SK-N-SH treated with all-trans-retinoic acid at 6 μM for 48 hours (cell line): ENCODE measurements at regions not wholly inside any gene's neighbourhood (a gene's known extent, or its start where the extent isn't known, plus 50 kb on each side); places are given as distances from the start of the nearest gene placed in this dataset.

ENCODE experiments used
- ATAC-seq: fragments of 200-7000 bp; cut with Tn5 transposase; 3 replicates; pipeline ENCODE4 v1.9.1; 2020; ENCODE audit warnings: mild to moderate bottlenecking, moderate library complexity
- BACH2 ChIP-seq: fragments of 250-450 bp; sonication (Bioruptor Pico); IDR thresholded peaks from 2 replicates; pipeline ENCODE4 v1.9.0; 2021; ENCODE audit warnings: mild to moderate bottlenecking, borderline replicate concordance
- CREB5 ChIP-seq: fragments of 250-450 bp; sonication (Bioruptor Pico); IDR thresholded peaks from 2 replicates; pipeline ENCODE4 v1.5.1; 2020; ENCODE audit warnings: low read depth, mild to moderate bottlenecking, moderate library complexity
- CSDC2 ChIP-seq: fragments of 250-450 bp; sonication (Bioruptor Pico); IDR thresholded peaks from 2 replicates; pipeline ENCODE4 v1.5.0; 2020; ENCODE audit warnings: mild to moderate bottlenecking, moderate library complexity
- CSRNP3 ChIP-seq: fragments of 250-450 bp; sonication (Bioruptor Pico); IDR thresholded peaks from 2 replicates; pipeline ENCODE4 v1.5.1; 2021; ENCODE audit warnings: mild to moderate bottlenecking, moderate library complexity
- ESRRG ChIP-seq: fragments of 250-450 bp; sonication (Bioruptor Pico); IDR thresholded peaks from 2 replicates; pipeline ENCODE4 v1.6.1; 2021; ENCODE audit warnings: mild to moderate bottlenecking
- GLIS3 ChIP-seq: fragments of 250-450 bp; sonication (Bioruptor Pico); IDR thresholded peaks from 2 replicates; pipeline ENCODE4 v1.5.0; 2020; ENCODE audit warnings: mild to moderate bottlenecking, moderate library complexity
- ISL1 ChIP-seq: fragments of 250-450 bp; sonication (Bioruptor Pico); IDR thresholded peaks from 2 replicates; pipeline ENCODE4 v2.1.2; 2022; ENCODE audit warnings: mild to moderate bottlenecking, moderate library complexity
- OSR1 ChIP-seq: fragments of 250-450 bp; sonication (Bioruptor Pico); IDR thresholded peaks from 2 replicates; pipeline ENCODE4 v1.8.0; 2022; ENCODE audit warnings: moderate library complexity, mild to moderate bottlenecking, inconsistent platforms
- PATZ1 ChIP-seq: fragments of 250-450 bp; sonication (Bioruptor Pico); IDR thresholded peaks from 2 replicates; pipeline ENCODE4 v1.8.0; 2020; ENCODE audit warnings: mild to moderate bottlenecking, moderate library complexity, borderline replicate concordance
- POU6F1 ChIP-seq: fragments of 250-450 bp; sonication (Bioruptor Pico); IDR thresholded peaks from 2 replicates; pipeline ENCODE4 v1.8.0; 2021; ENCODE audit warnings: low read depth, mild to moderate bottlenecking, moderate library complexity, borderline replicate concordance
- PPARA ChIP-seq: fragments of 250-450 bp; sonication (Bioruptor Pico); IDR thresholded peaks from 2 replicates; pipeline ENCODE4 v1.5.0; 2020; ENCODE audit warnings: mild to moderate bottlenecking, borderline replicate concordance
- RARB ChIP-seq: fragments of 250-450 bp; sonication (Bioruptor Pico); IDR thresholded peaks from 2 replicates; pipeline ENCODE4 v1.8.0; 2021; ENCODE audit warnings: mild to moderate bottlenecking, moderate library complexity
- SNAI2 ChIP-seq: fragments of 250-450 bp; sonication (Bioruptor Pico); IDR thresholded peaks from 2 replicates; pipeline ENCODE4 v1.5.0; 2020; ENCODE audit warnings: mild to moderate bottlenecking, moderate library complexity
- TCF4 ChIP-seq: fragments of 250-450 bp; sonication (Bioruptor Pico); IDR thresholded peaks from 2 replicates; pipeline ENCODE4 v1.8.0; 2021; ENCODE audit warnings: mild to moderate bottlenecking, moderate library complexity, borderline replicate concordance
- TOX ChIP-seq: fragments of 250-450 bp; sonication (Bioruptor Pico); IDR thresholded peaks from 2 replicates; pipeline ENCODE4 v1.8.0; 2021; ENCODE audit warnings: mild to moderate bottlenecking, moderate library complexity, borderline replicate concordance
- TSHZ2 ChIP-seq: fragments of 250-450 bp; sonication (Bioruptor Pico); IDR thresholded peaks from 2 replicates; pipeline ENCODE4 v1.5.0; 2020; ENCODE audit warnings: mild to moderate bottlenecking, moderate library complexity
- ZFP3 ChIP-seq: fragments of 250-450 bp; sonication (Bioruptor Pico); IDR thresholded peaks from 2 replicates; pipeline ENCODE4 v1.5.0; 2020; ENCODE audit warnings: mild to moderate bottlenecking, moderate library complexity
- ZFP30 ChIP-seq: fragments of 450-650 bp; formaldehyde crosslinking; IDR thresholded peaks from 2 replicates; pipeline ENCODE4 v1.5.0; 2022; ENCODE audit warnings: mild to moderate bottlenecking, moderate library complexity
- ZNF565 ChIP-seq: fragments of 450-650 bp; formaldehyde crosslinking; conservative IDR thresholded peaks from 2 replicates; pipeline ENCODE4 v1.5.0; 2020; ENCODE audit warnings: low read depth, mild to moderate bottlenecking, moderate library complexity
- ZNF70 ChIP-seq: fragments of 450-650 bp; formaldehyde crosslinking; IDR thresholded peaks from 2 replicates; pipeline ENCODE4 v1.5.0; 2020; ENCODE audit warnings: mild to moderate bottlenecking, moderate library complexity
- ZNF8 ChIP-seq: fragments of 450-650 bp; formaldehyde crosslinking; IDR thresholded peaks from 2 replicates; pipeline ENCODE4 v1.5.0; 2020; ENCODE audit warnings: mild to moderate bottlenecking, moderate library complexity

- no peak for TF ChIP-seq RARB (CRISPR knock-in tag)
- TF ChIP-seq ZNF8 (CRISPR knock-in tag): no peak
- no peak for TF ChIP-seq TOX (CRISPR knock-in tag)
- TF ChIP-seq BACH2: no peak
- TF ChIP-seq CREB5 (CRISPR knock-in tag): no peak
- TF ChIP-seq OSR1: no peak
- no peak for TF ChIP-seq CSRNP3
- TF ChIP-seq POU6F1 (CRISPR knock-in tag): no peak
- TF ChIP-seq PATZ1 (CRISPR knock-in tag): no peak
- TF ChIP-seq TCF4 (CRISPR knock-in tag): no peak
- TF ChIP-seq SNAI2 (CRISPR knock-in tag): no peak
- no peak for TF ChIP-seq ZFP30 (CRISPR knock-in tag)
- no peak for TF ChIP-seq CSDC2
- no peak for TF ChIP-seq ZNF70
- no peak for TF ChIP-seq ESRRG (CRISPR knock-in tag)
- no peak for TF ChIP-seq GLIS3 (CRISPR knock-in tag)
- TF ChIP-seq ZFP3 (CRISPR knock-in tag): no peak
- ATAC-seq: no peak
Measured at GRCh38 chr7:86470763-86471162, 172.9 kb upstream of the GRM3 start.

- peak; percentile 100 for ATAC-seq
- TF ChIP-seq BACH2 (no peak), OSR1 (no peak), ZNF70 (no peak), TOX (CRISPR knock-in tag) (no peak), SNAI2 (CRISPR knock-in tag) (no peak)
- TF ChIP-seq, all 23 proteins: peak for 0
Measured at GRCh38 chr7:86469680-86470295, 173.9 kb upstream of the GRM3 start.

GRCh38 chr7:86454753-86455152 is 189.0 kb upstream of the GRM3 start:
- no peak for ATAC-seq
- TF ChIP-seq ZNF70 (no peak), CREB5 (CRISPR knock-in tag) (no peak), CSDC2 (no peak), ZFP3 (CRISPR knock-in tag) (no peak), SNAI2 (CRISPR knock-in tag) (no peak), TCF4 (CRISPR knock-in tag) (no peak), ZNF565 (no peak), ZFP30 (CRISPR knock-in tag) (no peak), OSR1 (no peak), TOX (CRISPR knock-in tag) (no peak), BACH2 (no peak), CSRNP3 (no peak), GLIS3 (CRISPR knock-in tag) (no peak), PPARA (CRISPR knock-in tag) (no peak), ISL1 (CRISPR knock-in tag) (no peak), TSHZ2 (CRISPR knock-in tag) (no peak)
